HL-60 (cell line): ENCODE measurements at regions not wholly inside any gene's neighbourhood (a gene's known extent, or its start where the extent isn't known, plus 50 kb on each side); places are given as distances from the start of the nearest gene placed in this dataset.

ENCODE experiments used
- DNase-seq, 2 experiments: peaks; one replicate each; pipeline ENCODE4 v3.0.0-alpha.2; 2010 to 2020; ENCODE audit warnings: low read depth in 1 of 2, low spot score in 1 of 2
- H3K27ac ChIP-seq: fragments of 250-450 bp; sonication (Bioruptor Pico); replicated peaks from 2 replicates; pipeline ENCODE4 v1.5.1; 2020; ENCODE audit warnings: mild to moderate bottlenecking, moderate library complexity
- H3K27me3 ChIP-seq: fragments of 250-450 bp; sonication (Bioruptor Pico); 2 replicates; pipeline ENCODE4 v1.5.1; 2021; ENCODE audit warnings: mild to moderate bottlenecking, moderate library complexity; ENCODE audit not compliant: insufficient read depth, poor library complexity, severe bottlenecking
- H3K4me3 ChIP-seq: replicated peaks from 2 replicates; pipeline ENCODE4 v1.5.1; 2011; ENCODE audit warnings: mild to moderate bottlenecking, control low read depth, low read length; ENCODE audit not compliant: insufficient read depth
- CTCF ChIP-seq: IDR thresholded peaks from one replicate; pipeline ENCODE4 v1.5.1; 2011; ENCODE audit warnings: low read length, control low read depth, inconsistent platforms; ENCODE audit not compliant: insufficient read depth
- GABPA ChIP-seq: IDR thresholded peaks from 2 replicates; pipeline ENCODE4 v1.6.1; 2012; ENCODE audit warnings: low read depth
- POLR2AphosphoS5 ChIP-seq: IDR thresholded peaks from 2 replicates; pipeline ENCODE4 v1.6.1; 2012; ENCODE audit warnings: low read depth
- SPI1 ChIP-seq: IDR thresholded peaks from 2 replicates; pipeline ENCODE4 v1.6.1; 2012; ENCODE audit warnings: low read depth, mild to moderate bottlenecking, borderline replicate concordance
- TF ChIP-seq, protein P1 (sequence below): IDR thresholded peaks from 2 replicates; pipeline ENCODE4 v1.6.1; 2012; ENCODE audit warnings: low read depth; ENCODE audit not compliant: insufficient replicate concordance

DNA sequence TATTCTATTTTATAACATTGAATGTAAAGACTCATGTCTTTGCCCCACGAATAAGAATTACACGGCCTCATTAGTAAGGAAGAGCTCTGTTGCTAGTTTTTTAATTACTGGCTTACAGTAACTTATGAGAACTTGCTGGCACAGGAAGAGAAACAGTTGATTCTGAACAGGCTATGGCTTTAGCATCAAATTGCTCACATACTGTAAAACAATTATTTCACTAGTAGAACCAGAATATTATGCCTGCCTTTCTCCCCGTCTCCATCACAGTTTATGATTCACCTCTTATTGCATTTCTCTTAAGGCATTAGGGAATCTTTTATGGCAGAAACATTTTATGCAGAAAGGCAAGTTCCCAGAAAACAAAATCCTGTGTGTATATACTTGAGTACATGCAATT is 126.1 kb downstream of the SPRY1 start:
- no peak overlapping the region for H3K4me3 ChIP-seq
- H3K27ac ChIP-seq: no peak overlapping the region
- TF ChIP-seq, protein P1, sequence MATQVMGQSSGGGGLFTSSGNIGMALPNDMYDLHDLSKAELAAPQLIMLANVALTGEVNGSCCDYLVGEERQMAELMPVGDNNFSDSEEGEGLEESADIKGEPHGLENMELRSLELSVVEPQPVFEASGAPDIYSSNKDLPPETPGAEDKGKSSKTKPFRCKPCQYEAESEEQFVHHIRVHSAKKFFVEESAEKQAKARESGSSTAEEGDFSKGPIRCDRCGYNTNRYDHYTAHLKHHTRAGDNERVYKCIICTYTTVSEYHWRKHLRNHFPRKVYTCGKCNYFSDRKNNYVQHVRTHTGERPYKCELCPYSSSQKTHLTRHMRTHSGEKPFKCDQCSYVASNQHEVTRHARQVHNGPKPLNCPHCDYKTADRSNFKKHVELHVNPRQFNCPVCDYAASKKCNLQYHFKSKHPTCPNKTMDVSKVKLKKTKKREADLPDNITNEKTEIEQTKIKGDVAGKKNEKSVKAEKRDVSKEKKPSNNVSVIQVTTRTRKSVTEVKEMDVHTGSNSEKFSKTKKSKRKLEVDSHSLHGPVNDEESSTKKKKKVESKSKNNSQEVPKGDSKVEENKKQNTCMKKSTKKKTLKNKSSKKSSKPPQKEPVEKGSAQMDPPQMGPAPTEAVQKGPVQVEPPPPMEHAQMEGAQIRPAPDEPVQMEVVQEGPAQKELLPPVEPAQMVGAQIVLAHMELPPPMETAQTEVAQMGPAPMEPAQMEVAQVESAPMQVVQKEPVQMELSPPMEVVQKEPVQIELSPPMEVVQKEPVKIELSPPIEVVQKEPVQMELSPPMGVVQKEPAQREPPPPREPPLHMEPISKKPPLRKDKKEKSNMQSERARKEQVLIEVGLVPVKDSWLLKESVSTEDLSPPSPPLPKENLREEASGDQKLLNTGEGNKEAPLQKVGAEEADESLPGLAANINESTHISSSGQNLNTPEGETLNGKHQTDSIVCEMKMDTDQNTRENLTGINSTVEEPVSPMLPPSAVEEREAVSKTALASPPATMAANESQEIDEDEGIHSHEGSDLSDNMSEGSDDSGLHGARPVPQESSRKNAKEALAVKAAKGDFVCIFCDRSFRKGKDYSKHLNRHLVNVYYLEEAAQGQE: no peak
- no peak for TF ChIP-seq CTCF
- TF ChIP-seq GABPA: no peak
- no peak for TF ChIP-seq POLR2AphosphoS5
- no peak for TF ChIP-seq SPI1
- H3K27me3 ChIP-seq: no peaks in the 10 kb centered on the region
- no peak for DNase-seq

DNA sequence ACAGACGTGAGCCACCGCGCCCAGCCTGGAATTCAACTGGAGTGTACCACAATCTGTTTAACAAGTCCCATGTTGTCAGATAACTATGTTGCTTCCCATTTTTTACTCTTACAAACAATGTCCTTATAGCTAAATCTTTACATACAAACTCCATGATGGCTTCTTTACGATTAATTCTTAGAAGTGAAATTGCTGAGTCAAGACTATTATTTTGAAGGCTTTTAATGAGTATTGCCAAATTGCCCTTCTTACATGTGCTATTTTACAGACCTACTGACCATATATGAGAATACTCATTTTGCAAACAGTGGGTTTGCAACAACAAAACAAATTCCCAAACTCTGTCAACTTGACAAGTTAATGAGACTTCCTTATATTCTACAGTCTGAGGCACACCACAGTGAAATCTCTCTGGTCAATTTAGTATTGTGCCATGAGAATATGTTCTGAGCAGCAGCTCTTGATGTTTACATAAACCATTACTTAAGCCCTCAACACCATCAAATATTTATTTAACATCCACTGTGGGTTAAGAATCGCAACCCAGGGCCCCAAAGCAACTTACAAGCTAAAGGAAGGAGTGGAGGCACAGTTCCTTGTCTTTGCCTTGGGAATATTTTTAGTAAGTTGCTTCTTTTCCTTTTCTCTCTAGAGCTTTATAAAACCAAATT is 128.5 kb downstream of the SPRY1 start:
- no peaks in the 10 kb centered on the region for H3K27me3 ChIP-seq
- DNase-seq: no peak
- TF ChIP-seq GABPA (no peak), SPI1 (no peak), CTCF (no peak), POLR2AphosphoS5 (no peak)
- TF ChIP-seq, protein P1: no peak
- no peak overlapping the region for H3K27ac ChIP-seq
- no peak overlapping the region for H3K4me3 ChIP-seq

- Histone ChIP-seq H3K27me3 (no peaks in the 10 kb centered on the region), H3K4me3 (no peak overlapping the region), H3K27ac (no peak overlapping the region)
- TF ChIP-seq CTCF: no peak
- no peak for TF ChIP-seq POLR2AphosphoS5
- TF ChIP-seq, protein P1: no peak
- TF ChIP-seq SPI1: no peak
- TF ChIP-seq GABPA: no peak
- DNase-seq: no peak
These were observed 129.9 kb downstream of the SPRY1 start for GRCh38 chr4:123526511-123526910.
